Endothelial cell of hepatic sinusoid (primary cell): ENCODE measurements at regions not wholly inside any gene's neighbourhood (a gene's known extent, or its start where the extent isn't known, plus 50 kb on each side); places are given as distances from the start of the nearest gene placed in this dataset.
"Not testable (repeated sequence)": the region's sequence is repeated elsewhere in the genome, so short reads cannot be mapped to it uniquely, and the experiment has no call there.

ENCODE experiments used
- in situ Hi-C: cut with HindIII; loops from 2 replicates; pipeline ENCODE4 v1.10.0; 2017; ENCODE audit warnings: low sequenced_read_pairs

DNA sequence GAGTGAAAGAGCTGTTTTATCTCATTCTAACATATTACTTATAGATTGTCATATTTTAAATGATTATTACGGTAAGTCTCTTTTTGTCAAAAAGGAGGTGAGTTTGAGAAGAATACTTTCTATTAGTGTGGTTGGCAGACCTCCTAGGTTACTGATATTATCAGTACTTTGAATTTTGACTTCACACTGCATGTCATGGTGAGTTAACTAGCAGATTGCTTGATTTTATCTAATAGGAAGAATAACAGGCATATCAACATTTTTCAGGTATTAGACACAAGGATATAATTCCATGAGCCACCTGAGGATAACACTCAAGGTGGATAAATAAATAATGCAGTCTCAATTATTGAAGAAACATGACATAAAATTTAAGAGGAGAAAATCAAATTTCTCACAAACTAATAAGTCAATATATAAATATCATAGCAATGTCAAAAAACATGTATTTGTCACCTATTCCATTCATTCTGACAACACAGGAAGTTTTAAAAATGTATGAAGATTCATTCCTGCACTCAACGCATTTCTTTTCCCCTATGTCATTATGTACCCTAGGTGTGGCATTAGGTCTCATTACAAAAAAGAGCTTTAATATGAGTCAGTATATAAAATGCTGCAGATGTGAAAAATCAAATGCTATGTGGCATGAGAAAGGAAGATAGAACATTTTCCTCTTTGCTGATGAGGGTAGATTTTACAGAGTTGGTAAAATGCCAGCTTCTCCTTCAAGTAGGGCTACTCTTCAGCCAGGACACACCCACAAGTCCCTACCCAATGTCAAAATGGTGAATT lies 1621.6 kb downstream of the REEP3 start:
- in situ Hi-C loops = no loop called here

DNA sequence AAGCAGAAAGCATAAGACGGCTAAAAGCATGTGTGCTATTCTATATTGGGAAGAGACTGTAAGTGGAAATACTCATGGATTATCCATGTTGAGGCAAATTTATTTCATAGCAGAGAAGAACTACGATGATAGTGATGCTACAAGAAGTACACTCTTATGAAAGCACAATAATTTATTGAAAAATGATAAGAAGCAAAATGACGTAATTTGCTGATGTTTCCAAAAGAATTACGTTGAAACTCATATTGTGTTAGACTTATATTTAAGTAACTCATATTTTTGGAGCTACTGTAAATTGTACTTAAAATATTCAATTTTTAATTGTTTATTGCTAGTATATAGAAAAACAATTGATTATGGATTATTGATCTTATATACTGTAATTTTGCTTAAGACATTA lies 1622.5 kb downstream of the REEP3 start:
- in situ Hi-C loops = no loop called here

DNA sequence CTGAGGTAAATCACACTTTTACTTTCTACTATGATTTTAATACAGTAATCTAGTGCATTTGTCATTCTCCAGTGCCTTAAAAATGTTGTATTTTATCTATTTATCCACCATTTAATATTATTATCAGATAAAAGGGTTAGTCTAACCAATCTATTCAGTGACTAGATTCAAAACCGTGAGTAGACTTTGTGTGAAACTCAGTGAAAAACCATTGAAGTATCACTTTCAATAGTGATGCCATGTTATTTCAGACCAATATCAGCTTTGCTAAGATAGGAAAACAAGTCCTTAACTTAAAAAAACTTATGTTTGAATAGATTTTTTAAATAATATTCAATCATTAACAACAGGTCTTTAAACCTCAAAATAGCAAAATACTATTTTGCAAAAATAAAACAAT lies 1628.7 kb downstream of the REEP3 start:
- in situ Hi-C loops = no loop called here

DNA sequence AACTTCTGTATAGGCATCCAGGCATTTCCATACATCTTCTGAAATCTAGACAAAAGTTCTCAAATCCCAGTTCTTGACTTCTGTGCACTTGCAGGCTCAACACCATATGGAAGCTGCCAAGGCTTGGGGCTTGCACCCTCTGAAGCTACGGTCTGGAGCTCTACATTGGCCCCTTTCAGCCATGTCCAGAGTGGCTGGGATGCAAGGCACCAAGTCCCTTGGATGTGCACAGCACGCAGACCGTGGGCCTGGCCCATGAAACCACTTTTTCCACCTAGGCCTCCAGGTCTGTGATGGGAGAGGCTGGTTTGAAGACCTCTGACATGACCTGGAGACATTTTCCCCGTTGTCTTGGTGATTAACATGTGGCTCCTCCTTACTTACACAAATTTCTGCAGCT lies 1645.1 kb downstream of the REEP3 start:
- in situ Hi-C loops = no loop called here

DNA sequence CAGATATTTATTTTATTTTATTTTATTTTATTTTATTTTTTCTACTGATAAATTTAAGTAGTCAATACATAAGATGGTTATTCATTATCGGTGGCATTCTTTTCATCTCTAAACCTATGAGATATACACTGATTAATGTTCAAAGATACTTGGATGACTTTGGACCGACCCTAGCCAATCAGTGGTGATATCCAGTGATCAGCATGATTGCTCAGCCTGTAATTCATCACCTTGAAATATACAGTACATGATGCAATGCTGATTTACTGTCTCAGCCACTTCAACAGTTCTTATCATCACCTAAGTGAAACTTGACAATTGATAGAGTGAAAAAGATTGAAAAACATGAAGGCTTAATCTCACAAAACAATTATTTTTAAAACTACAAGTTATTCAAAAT lies 1651.0 kb downstream of the REEP3 start:
- in situ Hi-C loops = no loop called here

DNA sequence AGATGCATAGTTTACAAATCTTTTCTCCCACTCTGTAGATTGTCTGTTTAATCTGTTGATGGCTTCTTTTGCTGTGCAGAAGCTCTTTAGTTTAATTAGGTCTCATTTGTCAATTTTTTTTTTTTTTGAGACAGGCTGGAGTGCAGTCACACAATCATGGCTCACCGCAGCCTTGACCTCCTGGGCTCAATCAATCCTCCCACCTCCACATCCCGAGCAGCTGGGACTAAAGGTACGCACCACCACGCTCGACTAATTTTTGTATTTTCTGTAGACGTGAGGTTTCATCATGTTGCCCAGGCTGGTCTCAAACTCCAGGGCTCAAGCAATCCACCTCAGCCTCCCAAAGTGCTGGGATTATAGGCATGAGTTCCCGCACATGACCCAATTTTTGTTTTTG lies 1655.8 kb downstream of the REEP3 start:
- in situ Hi-C loops = no loop called here

DNA sequence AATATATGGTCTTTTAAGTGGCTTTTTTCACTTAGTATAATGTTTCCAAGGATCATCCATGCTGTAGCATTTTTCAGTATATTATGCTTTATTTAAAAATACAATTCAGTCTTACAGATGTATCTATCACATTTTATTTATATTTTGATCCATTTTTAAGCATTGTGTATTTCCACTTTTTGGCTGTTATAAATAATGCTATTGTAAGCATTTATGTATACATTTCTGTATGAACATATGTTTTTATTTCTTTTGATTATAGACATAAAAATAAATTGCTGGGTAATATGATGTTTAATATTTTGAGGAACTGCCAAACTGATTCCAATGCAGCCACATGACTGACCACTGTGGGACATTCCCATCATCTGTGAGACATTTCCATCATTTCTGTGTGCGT lies 1662.0 kb downstream of the REEP3 start:
- in situ Hi-C loops = no loop called here

DNA sequence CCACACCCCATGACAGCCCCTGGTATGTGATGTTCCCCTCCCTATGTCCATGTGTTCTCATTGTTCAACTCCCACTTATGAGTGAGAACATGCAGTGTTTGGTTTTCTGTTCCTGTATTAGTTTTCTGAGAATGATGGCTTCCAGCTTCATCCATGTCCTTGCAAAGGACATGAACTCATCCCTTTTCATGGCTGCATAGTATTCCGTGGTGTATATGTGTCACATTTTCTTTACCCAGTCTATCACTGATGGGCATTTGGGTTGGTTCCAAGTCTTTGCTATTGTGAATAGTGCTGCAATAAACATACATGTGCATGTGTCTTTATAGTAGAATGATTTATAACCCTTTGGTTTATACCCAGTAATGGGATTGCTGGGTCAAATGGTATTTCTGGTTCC lies 1665.5 kb downstream of the REEP3 start:
- in situ Hi-C loops = not testable (repeated sequence)

DNA sequence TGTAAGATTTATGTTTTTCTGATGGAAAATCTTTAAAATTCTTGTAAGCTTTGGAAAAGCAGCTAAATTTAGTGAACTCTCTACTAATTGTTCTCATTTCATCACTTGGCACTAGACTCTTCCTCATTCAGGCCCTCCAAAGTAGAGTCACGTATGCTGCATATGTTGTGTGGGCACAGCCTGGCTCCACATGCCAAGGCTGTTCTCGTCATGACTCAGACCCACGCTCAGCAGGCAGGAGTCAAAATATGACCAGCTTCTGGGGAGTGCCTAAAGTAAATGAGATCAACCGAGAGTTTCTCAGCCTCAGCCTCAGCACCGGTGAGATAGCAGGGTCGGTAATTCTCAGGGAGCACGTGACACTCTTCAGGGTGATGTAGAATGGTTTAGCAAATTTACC lies 1672.9 kb downstream of the REEP3 start:
- in situ Hi-C loops = no loop called here

DNA sequence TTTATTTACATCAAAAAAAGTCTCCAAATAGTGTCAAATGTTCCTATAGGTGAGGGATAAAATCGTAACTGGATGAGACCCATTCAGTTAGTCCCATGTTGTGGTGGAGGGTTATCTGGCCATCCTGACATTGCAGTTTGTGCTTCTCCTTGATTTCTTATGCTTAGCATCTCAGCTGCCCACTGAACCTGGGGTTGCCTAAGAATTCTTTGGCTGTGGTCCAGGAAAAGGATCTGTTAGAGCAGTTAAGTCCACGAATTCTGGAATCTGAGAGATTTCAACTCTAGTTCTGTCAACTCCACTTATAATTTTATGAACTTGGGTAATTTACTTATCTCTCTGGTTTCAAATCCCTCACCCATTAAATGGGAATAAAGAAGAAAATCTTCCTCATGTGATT lies 1673.4 kb downstream of the REEP3 start:
- in situ Hi-C loops = no loop called here

DNA sequence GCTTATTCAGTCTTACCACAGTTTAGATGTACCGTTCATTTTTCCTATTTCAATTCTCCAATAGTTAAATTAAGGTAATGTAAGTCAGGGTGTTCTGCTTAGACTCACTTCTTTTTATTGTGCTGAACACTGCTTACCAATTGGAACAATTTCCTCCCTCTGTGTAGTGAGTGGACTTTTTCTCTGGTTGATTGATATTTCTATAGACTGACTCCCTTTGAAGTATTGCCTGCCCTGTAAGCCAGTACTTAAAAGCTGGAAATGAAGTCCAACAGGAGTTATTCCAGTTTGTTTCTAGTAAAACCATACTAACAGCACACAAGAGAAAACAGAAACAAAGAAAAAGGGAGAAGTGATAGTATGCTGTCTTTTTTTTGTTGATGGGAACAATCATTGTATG lies 1674.9 kb downstream of the REEP3 start:
- in situ Hi-C loops = no loop called here

DNA sequence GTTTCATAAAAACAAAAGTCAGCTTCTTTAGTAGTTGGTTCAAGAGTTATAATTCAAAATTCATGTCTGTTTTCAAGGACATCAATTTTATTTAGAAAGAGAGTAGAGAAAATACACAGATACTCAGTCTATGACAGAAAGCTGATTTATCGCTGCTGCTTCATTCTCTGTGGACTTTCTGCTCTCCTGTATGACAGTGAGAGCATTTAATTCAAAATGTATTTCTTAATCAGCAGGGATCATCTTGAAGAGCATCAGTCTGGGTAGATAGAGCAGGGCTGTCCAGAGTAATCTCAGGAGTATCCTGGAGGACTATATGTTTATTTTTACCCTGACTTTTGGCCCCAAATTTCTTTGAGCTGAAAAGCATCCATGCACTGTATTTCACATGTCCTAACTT lies 1676.7 kb downstream of the REEP3 start:
- in situ Hi-C loops = no loop called here

DNA sequence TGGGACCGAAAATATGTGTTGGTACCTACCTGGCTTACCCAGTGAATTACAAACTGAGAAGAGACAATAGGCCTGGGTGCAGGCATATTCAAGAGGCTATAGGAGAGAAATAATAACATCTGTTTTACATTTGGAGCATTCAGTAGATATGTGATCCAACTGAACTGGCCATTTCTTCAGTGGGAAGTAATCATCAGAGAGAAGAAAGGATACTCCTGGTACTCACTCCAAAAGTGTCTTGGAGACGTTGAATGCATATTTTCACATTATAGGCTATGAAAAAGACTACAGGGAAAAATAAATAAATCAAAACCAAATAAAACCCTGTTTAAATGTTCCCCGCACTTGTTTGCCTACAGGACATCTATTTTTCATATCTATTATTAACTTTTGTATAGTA lies 1680.3 kb downstream of the REEP3 start:
- in situ Hi-C loops = no loop called here

DNA sequence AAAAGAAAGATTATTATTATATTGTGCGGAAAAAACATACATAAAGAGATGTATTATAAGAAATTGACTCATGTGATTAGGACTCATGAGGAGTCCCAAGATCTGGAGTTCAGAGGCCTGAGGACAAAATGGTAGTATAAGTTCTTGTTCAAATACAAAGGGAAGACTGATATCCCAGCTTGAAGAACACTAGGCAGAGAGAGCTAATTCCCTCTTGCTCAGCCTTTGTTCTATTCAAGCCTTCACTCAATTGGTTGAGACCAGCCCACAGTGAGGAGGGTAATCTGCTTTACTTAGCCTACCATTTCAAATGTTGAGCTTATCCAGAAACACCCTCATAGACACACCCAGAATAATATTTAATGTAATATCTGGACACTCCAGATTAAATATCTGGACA lies 1683.8 kb downstream of the REEP3 start:
- in situ Hi-C loops = no loop called here

DNA sequence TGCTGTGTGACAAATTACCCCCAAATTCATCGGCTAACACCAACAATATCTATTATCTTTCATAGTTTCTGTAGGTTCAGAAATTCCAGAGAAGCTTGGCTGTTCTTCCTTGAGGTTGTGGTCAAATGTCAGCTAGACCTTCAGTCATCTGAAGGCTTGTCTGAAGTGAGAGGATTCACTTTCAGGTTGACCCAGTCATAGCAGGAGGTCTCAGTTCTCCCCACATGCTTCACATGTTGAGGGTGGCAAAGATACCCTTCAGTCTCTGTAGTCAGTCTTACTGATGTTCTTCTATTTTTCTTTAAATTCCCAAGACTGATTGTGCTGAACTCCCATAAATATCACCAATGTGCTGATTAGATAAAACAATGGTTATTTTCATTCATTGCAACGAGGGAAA lies 1692.0 kb downstream of the REEP3 start:
- in situ Hi-C loops = no loop called here

DNA sequence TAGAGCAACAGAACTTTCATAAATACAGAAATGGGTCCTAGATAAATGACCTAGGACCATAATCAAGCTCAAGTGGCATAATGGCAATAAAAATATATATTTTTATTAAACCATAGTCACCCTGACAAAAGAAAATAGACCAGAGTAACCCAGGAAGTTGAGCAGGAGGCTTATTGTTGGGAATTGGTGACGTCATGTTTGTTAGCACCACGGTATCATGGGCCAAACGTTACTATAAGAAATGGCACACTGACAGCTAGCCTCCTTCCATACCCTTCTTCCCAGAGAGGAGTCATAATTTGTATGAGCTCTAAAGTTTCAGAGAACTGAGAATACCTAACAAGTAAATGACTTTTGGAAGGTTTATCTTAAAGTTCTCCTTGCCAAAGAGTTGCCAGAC lies 1698.2 kb downstream of the REEP3 start:
- in situ Hi-C loops = no loop called here

DNA sequence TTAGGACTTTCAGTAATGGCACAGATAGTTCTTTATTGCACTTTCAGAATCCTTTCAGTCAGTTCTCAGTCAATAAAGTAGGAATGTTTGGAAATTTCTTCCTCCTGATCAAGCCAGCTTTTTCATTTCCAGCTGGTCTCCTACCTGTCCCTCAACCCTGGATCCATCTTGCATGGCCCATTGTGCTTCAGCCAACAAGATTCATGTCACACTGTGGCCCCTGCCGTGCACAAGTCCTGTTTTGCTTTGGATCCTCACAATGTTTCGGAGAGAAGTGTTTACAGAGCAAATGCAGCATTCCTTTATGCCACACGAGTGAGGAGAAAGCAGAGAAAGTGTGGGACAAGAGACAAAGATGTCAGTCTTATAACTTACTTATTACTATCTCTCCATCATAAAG lies 1694.7 kb upstream of the LRRTM3 start:
- in situ Hi-C loops = no loop called here

DNA sequence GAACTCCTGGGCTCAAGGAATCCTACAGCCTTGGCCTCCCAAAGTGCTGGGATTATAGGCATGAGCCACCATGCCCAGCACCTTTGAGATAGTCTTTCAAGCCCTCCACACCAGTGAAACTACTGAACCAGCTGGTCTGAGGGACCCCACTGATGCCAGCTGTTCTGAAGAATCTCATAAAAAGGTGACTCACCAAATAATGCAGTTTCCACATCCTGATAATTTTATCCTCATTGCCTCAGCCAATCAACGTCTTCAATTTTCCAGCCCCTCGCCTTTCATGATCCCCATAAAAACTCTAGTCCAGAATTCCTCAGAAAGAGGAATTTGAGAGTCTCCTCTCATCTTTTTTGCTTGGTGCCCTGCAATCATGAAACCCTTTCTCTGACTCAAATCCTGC lies 1691.6 kb upstream of the LRRTM3 start:
- in situ Hi-C loops = no loop called here

DNA sequence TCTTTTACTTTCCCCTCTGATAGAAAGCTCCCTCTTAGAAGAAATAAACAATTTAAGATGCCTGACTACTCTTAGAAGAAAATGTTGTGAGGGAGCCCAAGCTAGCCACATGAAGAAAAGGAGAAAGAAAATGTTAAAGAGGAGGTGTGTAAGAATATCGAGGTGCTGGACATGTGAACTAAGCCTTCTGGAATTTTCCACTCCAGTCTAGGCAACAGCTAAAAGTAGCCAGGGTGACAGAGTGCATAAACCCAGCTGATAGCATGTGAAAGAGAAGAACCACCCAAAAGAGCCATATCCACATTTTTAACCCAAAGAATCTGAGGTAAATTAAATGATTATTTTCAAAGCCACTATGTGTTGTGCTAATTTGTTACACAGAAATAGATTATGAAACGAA lies 1690.6 kb upstream of the LRRTM3 start:
- in situ Hi-C loops = no loop called here

DNA sequence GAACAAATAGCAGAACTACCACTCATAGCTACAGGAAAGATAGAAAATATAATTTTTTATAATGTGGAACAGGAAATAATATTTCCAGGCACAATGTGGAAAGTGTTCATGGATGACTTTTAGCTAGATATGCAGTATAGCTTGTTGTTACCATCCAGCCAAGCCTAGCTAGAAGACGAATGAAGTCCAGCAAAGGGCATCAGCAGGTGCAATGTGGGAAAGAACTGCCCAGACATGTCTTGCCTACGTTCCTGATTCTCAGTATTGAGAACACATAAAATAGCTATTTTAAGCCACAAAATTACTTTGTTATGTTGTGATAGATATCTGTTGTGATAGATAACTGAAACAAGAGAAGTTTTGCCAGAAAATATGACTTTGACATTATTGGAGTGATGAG lies 1690.0 kb upstream of the LRRTM3 start:
- in situ Hi-C loops = no loop called here

DNA sequence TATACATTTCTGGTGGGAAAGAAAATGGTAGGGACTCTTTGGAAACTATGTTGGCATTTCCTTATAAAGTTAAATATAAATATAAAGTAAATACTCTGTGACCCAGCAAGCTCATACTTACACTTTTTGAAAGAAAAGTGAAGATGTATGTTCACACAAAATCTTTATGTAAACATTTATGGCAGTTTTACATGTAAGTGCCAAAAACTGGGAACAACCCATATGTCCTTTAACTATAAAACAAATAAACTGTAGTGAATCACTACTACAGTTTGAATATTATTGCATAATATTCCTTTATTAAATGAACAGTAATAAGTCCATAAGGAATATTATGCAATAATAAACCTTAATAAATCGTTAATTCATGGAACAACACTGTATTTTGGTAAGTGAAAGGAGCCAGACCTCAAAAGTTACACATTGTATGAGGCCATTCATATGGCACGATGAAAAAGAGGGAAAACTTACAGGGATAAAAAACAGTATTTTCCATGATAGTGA lies 1660.3 kb upstream of the LRRTM3 start:
- in situ Hi-C loops = no loop called here

DNA sequence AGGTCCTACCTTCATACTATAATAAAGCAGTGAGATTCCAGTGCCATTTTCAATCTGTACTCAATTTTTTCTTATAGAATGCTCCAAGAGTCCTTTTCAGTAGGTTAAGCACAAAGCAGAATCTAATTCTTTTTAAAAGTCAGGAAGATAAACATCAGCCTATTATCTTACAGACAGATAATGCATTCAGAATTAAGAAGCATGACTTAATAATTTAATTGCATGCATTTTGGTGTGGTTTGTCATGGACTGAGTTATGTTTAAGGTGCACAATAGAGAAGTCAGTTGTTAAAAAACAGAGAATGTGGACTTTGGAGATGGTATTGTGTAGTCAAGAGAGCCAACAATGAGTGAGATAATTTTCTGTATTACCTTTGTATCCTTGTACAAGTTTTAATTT lies 1656.3 kb upstream of the LRRTM3 start:
- in situ Hi-C loops = not testable (repeated sequence)

DNA sequence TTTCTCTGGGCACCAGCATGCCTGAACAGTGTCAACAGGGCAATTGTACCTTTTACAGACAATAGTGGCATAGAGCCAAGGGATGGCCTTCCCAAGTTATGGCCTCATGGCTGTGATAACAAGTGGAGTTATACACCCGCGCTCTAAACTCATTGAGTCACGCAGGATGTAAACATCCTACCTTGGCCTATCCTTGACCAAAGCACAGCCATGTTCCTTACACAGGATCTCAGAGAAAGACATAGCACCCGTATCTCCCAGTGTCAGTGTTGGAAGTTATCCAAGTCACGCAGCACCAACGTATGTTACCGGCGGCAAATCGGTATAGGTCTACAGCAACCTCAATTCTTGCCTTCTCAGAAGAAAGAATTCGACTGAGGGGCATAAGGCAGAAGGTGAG lies 1654.9 kb upstream of the LRRTM3 start:
- in situ Hi-C loops = no loop called here
